HCT116 (cell line): ENCODE measurements at regions not wholly inside any gene's neighbourhood (a gene's known extent, or its start where the extent isn't known, plus 50 kb on each side); places are given as distances from the start of the nearest gene placed in this dataset.

ENCODE experiments used
- ATAC-seq: fragments of 200-7000 bp; cut with Tn5 transposase; 2 replicates; pipeline ENCODE4 v1.9.1; 2020; ENCODE audit warnings: mild to moderate bottlenecking, moderate library complexity
- BruUV-seq: library from RNA; stranded (reverse); fragments of 400-500 nt; replicated peaks from 2 replicates; lab custom pipeline; 2021; lab: Mats Ljungman, UMichigan
- CTCF ChIA-PET: fragments of 300-600 bp; sonication (Branson Sonifier 250); formaldehyde crosslinking; loops from one replicate; lab custom pipeline; 2021; ENCODE audit warnings: antibody characterized with exemption; lab: Charles Lee
- POLR2A ChIA-PET: fragments of 300-600, 350-600 bp; sonication (Branson Sonifier 250); formaldehyde crosslinking; loops from one replicate; lab custom pipeline; 2021; ENCODE audit warnings: antibody characterized with exemption; lab: Charles Lee
- RAD21 ChIA-PET, 2 experiments: fragments of 300-600 bp; sonication (Branson Sonifier 250); formaldehyde crosslinking; loops; one replicate each; lab custom pipeline; 2023; ENCODE audit warnings: low total read pairs in 2 of 2; ENCODE audit not compliant: uncharacterized antibody in 2 of 2, unreplicated experiment in 2 of 2, low non-redundant PET in 1 of 2; lab: Charles Lee
- DNase-seq: peaks from one replicate; pipeline ENCODE4 v3.0.0-alpha.2; 2010; ENCODE audit warnings: low read depth, low spot score
- H2AFZ ChIP-seq: fragments of 200-600 bp; shearing (Covaris generic), sonication (generic); 2 replicates; pipeline ENCODE4 v1.6.1; 2017; ENCODE audit warnings: low read depth, mixed run types, mixed read lengths, antibody characterized with exemption, low read length; ENCODE audit not compliant: poor library complexity, severe bottlenecking
- H3K27ac ChIP-seq: 2 replicates; pipeline ENCODE4 v1.5.1; 2012; ENCODE audit warnings: low read depth, low read length
- H3K27me3 ChIP-seq: fragments of 200-600 bp; sonication (generic); 2 replicates; pipeline ENCODE4 v1.6.1; 2016; ENCODE audit warnings: mixed run types, low read length, mixed read lengths; ENCODE audit not compliant: insufficient read depth
- H3K36me3 ChIP-seq, 2 experiments: fragments of 200-500 bp in 1 of 2; fragments of 200-600 bp in 1 of 2; sonication (Bioruptor generic) in 1 of 2; sonication (generic) in 1 of 2; 2 replicates each; pipeline versions ENCODE4 v1.5.1 to v1.6.1; 2014 to 2016; ENCODE audit warnings: low read length in 2 of 2, inconsistent platforms in 1 of 2, mixed read lengths in 1 of 2, mixed run types in 1 of 2; ENCODE audit not compliant: insufficient read depth in 2 of 2, control insufficient read depth in 1 of 2
- H3K4me1 ChIP-seq, 2 experiments: fragments of 200-600 bp in 1 of 2; sonication (generic) in 1 of 2; 2 replicates each; pipeline versions ENCODE4 v1.5.1 to v1.6.1; 2012 to 2017; ENCODE audit warnings: low read length in 2 of 2, inconsistent platforms in 1 of 2, mild to moderate bottlenecking in 1 of 2, mixed read lengths in 1 of 2, mixed run types in 1 of 2, moderate library complexity in 1 of 2; ENCODE audit not compliant: insufficient read depth in 2 of 2, control insufficient read depth in 1 of 2
- H3K4me2 ChIP-seq: fragments of 200-600 bp; sonication (generic); 2 replicates; pipeline ENCODE4 v1.6.1; 2017; ENCODE audit warnings: mixed run types, low read length, mixed read lengths
- H3K4me3 ChIP-seq, 2 experiments: fragments of 200-600 bp in 1 of 2; sonication (generic) in 1 of 2; replicated peaks in 1 of 2; 2 replicates each; pipeline ENCODE4 v1.5.1; 2011 to 2016; ENCODE audit warnings: low read length in 2 of 2, control low read depth in 1 of 2, low read depth in 1 of 2, mild to moderate bottlenecking in 1 of 2, mixed read lengths in 1 of 2, mixed run types in 1 of 2
- H3K79me2 ChIP-seq: fragments of 200-600 bp; sonication (generic); 2 replicates; pipeline ENCODE4 v1.6.1; 2017; ENCODE audit warnings: mild to moderate bottlenecking, mixed run types, low read length, moderate library complexity, mixed read lengths; ENCODE audit not compliant: insufficient read depth
- H3K9ac ChIP-seq: fragments of 200-600 bp; sonication (generic); 2 replicates; pipeline ENCODE4 v1.6.1; 2016; ENCODE audit warnings: low read length, mixed read lengths
- H3K9me2 ChIP-seq: fragments of 200-600 bp; sonication (generic), shearing (Covaris generic); 2 replicates; pipeline ENCODE4 v1.6.1; 2017; ENCODE audit warnings: mixed run types, mild to moderate bottlenecking, moderate library complexity; ENCODE audit not compliant: insufficient read depth
- H3K9me3 ChIP-seq, 2 experiments: fragments of 200-500 bp in 1 of 2; fragments of 200-600 bp in 1 of 2; sonication (Bioruptor generic) in 1 of 2; sonication (generic) in 1 of 2; 2 replicates each; pipeline ENCODE4 v1.6.1; 2014 to 2017; ENCODE audit warnings: low read length in 2 of 2, mixed read lengths in 2 of 2, inconsistent platforms in 1 of 2, low read depth in 1 of 2, mild to moderate bottlenecking in 1 of 2, mixed run types in 1 of 2, moderate library complexity in 1 of 2; ENCODE audit not compliant: control insufficient read depth in 1 of 2, insufficient read depth in 1 of 2
- H4K20me1 ChIP-seq: fragments of 200-600 bp; sonication (generic), shearing (Covaris generic); 2 replicates; pipeline ENCODE4 v1.6.1; 2017; ENCODE audit warnings: mixed run types, mild to moderate bottlenecking, moderate library complexity; ENCODE audit not compliant: insufficient read depth
- CBX3 ChIP-seq: IDR thresholded peaks from 2 replicates; pipeline ENCODE4 v1.6.1; 2012; ENCODE audit warnings: low read depth
- CEBPB ChIP-seq: IDR thresholded peaks from 2 replicates; pipeline ENCODE4 v1.6.1; 2012; ENCODE audit warnings: low read depth
- EGR1 ChIP-seq: IDR thresholded peaks from 2 replicates; pipeline ENCODE4 v1.6.1; 2012; ENCODE audit warnings: low read depth
- EZH2 ChIP-seq: fragments of 200-600 bp; sonication (generic); IDR thresholded peaks from 2 replicates; pipeline ENCODE4 v1.6.1; 2017; ENCODE audit warnings: antibody characterized with exemption, mixed run types
- FOSL1 ChIP-seq: IDR thresholded peaks from 2 replicates; pipeline ENCODE4 v1.6.1; 2012; ENCODE audit warnings: low read depth
- POLR2A ChIP-seq: IDR thresholded peaks from 2 replicates; pipeline ENCODE4 v1.7.0; 2011; ENCODE audit warnings: borderline replicate concordance; ENCODE audit not compliant: insufficient read depth, insufficient read length; ENCODE audit errors: extremely low read depth
- RAD21 ChIP-seq: IDR thresholded peaks from 2 replicates; pipeline ENCODE4 v1.6.1; 2012; ENCODE audit warnings: low read depth, mild to moderate bottlenecking
- SP1 ChIP-seq: IDR thresholded peaks from 2 replicates; pipeline ENCODE4 v1.6.1; 2012; ENCODE audit warnings: low read depth
- TCF7L2 ChIP-seq: IDR thresholded peaks from 2 replicates; pipeline ENCODE4 v1.7.0; 2011; ENCODE audit warnings: borderline replicate concordance, inconsistent platforms; ENCODE audit not compliant: insufficient read depth, insufficient read length; ENCODE audit errors: extremely low read depth
- YY1 ChIP-seq: IDR thresholded peaks from 2 replicates; pipeline ENCODE4 v1.6.1; 2011; ENCODE audit warnings: low read length, low read depth, moderate library complexity, mild to moderate bottlenecking; ENCODE audit not compliant: insufficient replicate concordance; ENCODE audit errors: extremely low read depth
- ZFX ChIP-seq: fragments of 450-650 bp; IDR thresholded peaks from 2 replicates; pipeline ENCODE4 v1.6.1; 2017
- ZNF274 ChIP-seq: fragments of 200-500 bp; sonication (Bioruptor generic); IDR thresholded peaks from 2 replicates; pipeline ENCODE4 v1.6.1; 2014; ENCODE audit warnings: mild to moderate bottlenecking, low read depth, low read length, inconsistent platforms
- intact Hi-C: fragments of 100-400 bp; cut with micrococcal nuclease; formaldehyde crosslinking; loops from 2 replicates; pipeline ENCODE4 v1.10.0; 2022
- TF ChIP-seq, protein P1 (sequence below): IDR thresholded peaks from 2 replicates; pipeline ENCODE4 v1.6.1; 2012
- TF ChIP-seq, protein P2 (sequence below): IDR thresholded peaks from 2 replicates; pipeline ENCODE4 v1.6.1; 2012
- TF ChIP-seq, protein P3 (sequence below): IDR thresholded peaks from 2 replicates; pipeline ENCODE4 v1.6.1; 2011; ENCODE audit warnings: mild to moderate bottlenecking, low read length, moderate library complexity; ENCODE audit not compliant: insufficient replicate concordance; ENCODE audit errors: extremely low read depth
- TF ChIP-seq, protein P4 (sequence below): IDR thresholded peaks from 2 replicates; pipeline ENCODE4 v1.6.1; 2012; ENCODE audit warnings: low read depth
- TF ChIP-seq, protein P5 (sequence below), 3 experiments: fragments of 200-600 bp in 1 of 3; sonication (generic) in 1 of 3; IDR thresholded peaks in 2 of 3; conservative IDR thresholded peaks in 1 of 3; 2 replicates each; pipeline ENCODE4 v1.5.1; 2012 to 2017; ENCODE audit warnings: low read depth in 2 of 3, low read length in 2 of 3, antibody characterized with exemption in 1 of 3, borderline replicate concordance in 1 of 3, control low read depth in 1 of 3, mild to moderate bottlenecking in 1 of 3, mixed read lengths in 1 of 3, mixed run types in 1 of 3, moderate library complexity in 1 of 3; ENCODE audit not compliant: insufficient read depth in 1 of 3

DNA sequence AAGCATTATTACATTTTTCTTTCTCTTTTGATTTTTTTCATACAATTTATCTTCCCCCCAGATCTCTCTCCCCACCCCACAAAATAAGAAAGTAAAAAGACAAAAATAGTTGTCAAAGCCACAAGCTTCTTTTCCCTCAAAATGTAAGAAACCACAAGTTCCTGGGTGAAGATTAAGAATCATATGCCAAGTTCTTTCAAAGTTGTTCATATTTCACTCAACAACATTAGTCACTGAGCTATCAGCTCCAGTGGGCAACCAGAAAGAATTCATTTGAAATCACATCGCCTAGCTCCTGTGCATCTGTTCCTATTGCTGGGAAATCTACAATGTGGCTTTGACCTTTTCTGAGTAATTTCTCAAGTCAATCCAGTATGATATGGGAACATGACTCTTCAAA lies 681.6 kb upstream of the ARPP21 start (continued):
- TF ChIP-seq TCF7L2 (no peak), EGR1 (no peak), SP1 (no peak), ZFX (no peak), FOSL1 (no peak), EZH2 (no peak), YY1 (no peak)
- TF ChIP-seq, protein P1, sequence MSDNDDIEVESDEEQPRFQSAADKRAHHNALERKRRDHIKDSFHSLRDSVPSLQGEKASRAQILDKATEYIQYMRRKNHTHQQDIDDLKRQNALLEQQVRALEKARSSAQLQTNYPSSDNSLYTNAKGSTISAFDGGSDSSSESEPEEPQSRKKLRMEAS = no peak
- TF ChIP-seq, protein P2, sequence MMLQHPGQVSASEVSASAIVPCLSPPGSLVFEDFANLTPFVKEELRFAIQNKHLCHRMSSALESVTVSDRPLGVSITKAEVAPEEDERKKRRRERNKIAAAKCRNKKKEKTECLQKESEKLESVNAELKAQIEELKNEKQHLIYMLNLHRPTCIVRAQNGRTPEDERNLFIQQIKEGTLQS = no peak
- TF ChIP-seq, protein P3, sequence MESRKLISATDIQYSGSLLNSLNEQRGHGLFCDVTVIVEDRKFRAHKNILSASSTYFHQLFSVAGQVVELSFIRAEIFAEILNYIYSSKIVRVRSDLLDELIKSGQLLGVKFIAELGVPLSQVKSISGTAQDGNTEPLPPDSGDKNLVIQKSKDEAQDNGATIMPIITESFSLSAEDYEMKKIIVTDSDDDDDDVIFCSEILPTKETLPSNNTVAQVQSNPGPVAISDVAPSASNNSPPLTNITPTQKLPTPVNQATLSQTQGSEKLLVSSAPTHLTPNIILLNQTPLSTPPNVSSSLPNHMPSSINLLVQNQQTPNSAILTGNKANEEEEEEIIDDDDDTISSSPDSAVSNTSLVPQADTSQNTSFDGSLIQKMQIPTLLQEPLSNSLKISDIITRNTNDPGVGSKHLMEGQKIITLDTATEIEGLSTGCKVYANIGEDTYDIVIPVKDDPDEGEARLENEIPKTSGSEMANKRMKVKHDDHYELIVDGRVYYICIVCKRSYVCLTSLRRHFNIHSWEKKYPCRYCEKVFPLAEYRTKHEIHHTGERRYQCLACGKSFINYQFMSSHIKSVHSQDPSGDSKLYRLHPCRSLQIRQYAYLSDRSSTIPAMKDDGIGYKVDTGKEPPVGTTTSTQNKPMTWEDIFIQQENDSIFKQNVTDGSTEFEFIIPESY = no peak

DNA sequence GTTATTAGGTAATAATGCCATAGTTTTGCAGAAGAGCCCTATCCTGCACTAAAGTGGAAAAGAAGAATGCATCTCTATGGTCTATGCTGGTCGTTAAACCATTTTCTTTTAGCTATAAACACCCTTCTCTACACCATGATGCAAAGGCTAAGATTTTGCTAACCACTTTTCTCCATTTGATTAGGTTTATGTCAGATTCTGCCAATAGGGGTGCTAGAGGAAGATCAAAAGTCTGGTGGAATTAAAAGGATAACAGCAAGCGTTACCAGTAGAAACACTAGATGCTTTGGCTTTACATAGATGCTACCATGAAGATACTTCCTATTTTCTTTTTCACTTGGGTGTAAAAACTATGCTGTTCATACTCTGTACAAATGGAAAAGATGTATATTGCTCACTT lies 669.8 kb upstream of the ARPP21 start:
- Histone ChIP-seq H3K9me2 (no peaks in the 10 kb centered on the region), H3K4me3 (no peak overlapping the region), H3K27me3 (no peaks in the 10 kb centered on the region), H3K4me1 (no peaks in the 10 kb centered on the region), H3K27ac (no peak overlapping the region), H3K4me2 (no peak overlapping the region), H3K9ac (no peak overlapping the region), H4K20me1 (no peaks in the 10 kb centered on the region), H3K9me3 (peaks cover 0 to 3% of the 10 kb centered on the region in 2 experiments; a peak in 1 of 4 replicates), H2AFZ (no peak overlapping the region), H3K79me2 (no peaks in the 10 kb centered on the region), H3K36me3 (no peaks in the 10 kb centered on the region)
- POLR2A ChIA-PET = no interaction called here
- ATAC-seq (no peak), DNase-seq (no peak)
- intact Hi-C loops = no loop called here
- BruUV-seq = no TSS peak
- RAD21 ChIA-PET = no interaction called here
- CTCF ChIA-PET = no interaction called here
- TF ChIP-seq, protein P2 = no peak
- TF ChIP-seq TCF7L2 = no peak
- TF ChIP-seq RAD21 = no peak
- TF ChIP-seq, protein P1 = no peak
- TF ChIP-seq POLR2A = no peak
- TF ChIP-seq, protein P4, sequence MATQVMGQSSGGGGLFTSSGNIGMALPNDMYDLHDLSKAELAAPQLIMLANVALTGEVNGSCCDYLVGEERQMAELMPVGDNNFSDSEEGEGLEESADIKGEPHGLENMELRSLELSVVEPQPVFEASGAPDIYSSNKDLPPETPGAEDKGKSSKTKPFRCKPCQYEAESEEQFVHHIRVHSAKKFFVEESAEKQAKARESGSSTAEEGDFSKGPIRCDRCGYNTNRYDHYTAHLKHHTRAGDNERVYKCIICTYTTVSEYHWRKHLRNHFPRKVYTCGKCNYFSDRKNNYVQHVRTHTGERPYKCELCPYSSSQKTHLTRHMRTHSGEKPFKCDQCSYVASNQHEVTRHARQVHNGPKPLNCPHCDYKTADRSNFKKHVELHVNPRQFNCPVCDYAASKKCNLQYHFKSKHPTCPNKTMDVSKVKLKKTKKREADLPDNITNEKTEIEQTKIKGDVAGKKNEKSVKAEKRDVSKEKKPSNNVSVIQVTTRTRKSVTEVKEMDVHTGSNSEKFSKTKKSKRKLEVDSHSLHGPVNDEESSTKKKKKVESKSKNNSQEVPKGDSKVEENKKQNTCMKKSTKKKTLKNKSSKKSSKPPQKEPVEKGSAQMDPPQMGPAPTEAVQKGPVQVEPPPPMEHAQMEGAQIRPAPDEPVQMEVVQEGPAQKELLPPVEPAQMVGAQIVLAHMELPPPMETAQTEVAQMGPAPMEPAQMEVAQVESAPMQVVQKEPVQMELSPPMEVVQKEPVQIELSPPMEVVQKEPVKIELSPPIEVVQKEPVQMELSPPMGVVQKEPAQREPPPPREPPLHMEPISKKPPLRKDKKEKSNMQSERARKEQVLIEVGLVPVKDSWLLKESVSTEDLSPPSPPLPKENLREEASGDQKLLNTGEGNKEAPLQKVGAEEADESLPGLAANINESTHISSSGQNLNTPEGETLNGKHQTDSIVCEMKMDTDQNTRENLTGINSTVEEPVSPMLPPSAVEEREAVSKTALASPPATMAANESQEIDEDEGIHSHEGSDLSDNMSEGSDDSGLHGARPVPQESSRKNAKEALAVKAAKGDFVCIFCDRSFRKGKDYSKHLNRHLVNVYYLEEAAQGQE = no peak
- no peak for TF ChIP-seq EGR1
- TF ChIP-seq, protein P5, sequence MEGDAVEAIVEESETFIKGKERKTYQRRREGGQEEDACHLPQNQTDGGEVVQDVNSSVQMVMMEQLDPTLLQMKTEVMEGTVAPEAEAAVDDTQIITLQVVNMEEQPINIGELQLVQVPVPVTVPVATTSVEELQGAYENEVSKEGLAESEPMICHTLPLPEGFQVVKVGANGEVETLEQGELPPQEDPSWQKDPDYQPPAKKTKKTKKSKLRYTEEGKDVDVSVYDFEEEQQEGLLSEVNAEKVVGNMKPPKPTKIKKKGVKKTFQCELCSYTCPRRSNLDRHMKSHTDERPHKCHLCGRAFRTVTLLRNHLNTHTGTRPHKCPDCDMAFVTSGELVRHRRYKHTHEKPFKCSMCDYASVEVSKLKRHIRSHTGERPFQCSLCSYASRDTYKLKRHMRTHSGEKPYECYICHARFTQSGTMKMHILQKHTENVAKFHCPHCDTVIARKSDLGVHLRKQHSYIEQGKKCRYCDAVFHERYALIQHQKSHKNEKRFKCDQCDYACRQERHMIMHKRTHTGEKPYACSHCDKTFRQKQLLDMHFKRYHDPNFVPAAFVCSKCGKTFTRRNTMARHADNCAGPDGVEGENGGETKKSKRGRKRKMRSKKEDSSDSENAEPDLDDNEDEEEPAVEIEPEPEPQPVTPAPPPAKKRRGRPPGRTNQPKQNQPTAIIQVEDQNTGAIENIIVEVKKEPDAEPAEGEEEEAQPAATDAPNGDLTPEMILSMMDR (IDR thresholded peaks at IDR 0.05 in 2 of 3, conservative IDR thresholded peaks at IDR 0.05 in 1 of 3; ENCODE audit: borderline replicate concordance in 1 of 3, insufficient read depth in 1 of 3, low read depth in 2 of 3, low read length in 2 of 3) = no peak
- no peak for TF ChIP-seq CBX3
- TF ChIP-seq EZH2 = no peak
- TF ChIP-seq ZNF274 = no peak
- no peak for TF ChIP-seq CEBPB
